ENCODE measurements at regions not wholly inside any gene's neighbourhood (a gene's known extent, or its start where the extent isn't known, plus 50 kb on each side); places are given as distances from the start of the nearest gene placed in this dataset.
"Not testable (repeated sequence)": the region's sequence is repeated elsewhere in the genome, so short reads cannot be mapped to it uniquely, and the experiment has no call there.

- H3K27me3 ChIP-seq (ENCODE audit: control insufficient read depth in 2 of 2, insufficient read depth in 2 of 2, low read length in 2 of 2) = not testable (repeated sequence)
Measured at GRCh38 chr18:8914404-8915264, 187.9 kb upstream of the NDUFV2 start.

GRCh38 chr18:8920856-8921787, 181.4 kb upstream of the NDUFV2 start:
- dilution Hi-C loops (cut with MboI; ENCODE audit: extremely low pct_ligation_motif_present, low sequenced_read_pairs); H3K9me1 ChIP-seq (replicated peaks; ENCODE audit: control insufficient read depth, extremely low read depth, insufficient read depth, low read length); H3K4me1 ChIP-seq (ENCODE audit: control insufficient read depth, extremely low read depth, insufficient read depth, low read length); H3K9me3 ChIP-seq (replicated peaks; ENCODE audit: control insufficient read depth, insufficient read depth, low read length); H3K4me2 ChIP-seq (ENCODE audit: insufficient read depth, low read length); H3K27ac ChIP-seq (ENCODE audit: insufficient read depth, low read depth, low read length); DNase-seq (ENCODE audit: low read depth, low spot score); BruUV-seq (replicated peaks); H4K20me1 ChIP-seq (replicated peaks; ENCODE audit: control insufficient read depth, extremely low read depth, insufficient read depth, low read length); H3K27me3 ChIP-seq (ENCODE audit: control insufficient read depth in 2 of 2, insufficient read depth in 2 of 2, low read length in 2 of 2); H3K79me2 ChIP-seq (ENCODE audit: control insufficient read depth, insufficient read depth, low read length); intact Hi-C loops (cut with micrococcal nuclease); H3K9ac ChIP-seq (replicated peaks; ENCODE audit: extremely low read depth, insufficient read depth, low read length); H3K4me3 ChIP-seq (replicated peaks in 1 of 3; ENCODE audit: insufficient read depth in 1 of 3, low read depth in 1 of 3, low read length in 3 of 3); H3K36me3 ChIP-seq (ENCODE audit: control insufficient read depth in 2 of 2, extremely low read depth in 1 of 2, insufficient read depth in 2 of 2, low read length in 2 of 2); H2AFZ ChIP-seq (ENCODE audit: low read depth, low read length): not testable (repeated sequence)
- FAIRE-seq = peak; percentile 47
- ChIA-PET CTCF (interaction anchor here (0.8 to 1.3 kb wide), 3 partner anchors 10 to 224 kb away, joined by 4 to 5 read pairs (median 4); no protein-coding TSS in a partner anchor), POLR2A (interaction anchor here (0.6 kb wide), 1 partner anchor 121 kb away, joined by 4 read pairs; no protein-coding TSS in a partner anchor)

More at GRCh38 chr18:8914404-8915264, 187.9 kb upstream of the NDUFV2 start:
- H3K79me2 ChIP-seq (ENCODE audit: control insufficient read depth, insufficient read depth, low read length); H3K9me1 ChIP-seq (replicated peaks; ENCODE audit: control insufficient read depth, extremely low read depth, insufficient read depth, low read length); H3K4me1 ChIP-seq (ENCODE audit: control insufficient read depth, extremely low read depth, insufficient read depth, low read length); H3K4me3 ChIP-seq (replicated peaks in 1 of 3; ENCODE audit: insufficient read depth in 1 of 3, low read depth in 1 of 3, low read length in 3 of 3); DNase-seq (ENCODE audit: low read depth, low spot score); H3K9me3 ChIP-seq (replicated peaks; ENCODE audit: control insufficient read depth, insufficient read depth, low read length); POLR2A ChIA-PET; H3K36me3 ChIP-seq (ENCODE audit: control insufficient read depth in 2 of 2, extremely low read depth in 1 of 2, insufficient read depth in 2 of 2, low read length in 2 of 2); H3K4me2 ChIP-seq (ENCODE audit: insufficient read depth, low read length); CTCF ChIA-PET; dilution Hi-C loops (cut with MboI; ENCODE audit: extremely low pct_ligation_motif_present, low sequenced_read_pairs); H2AFZ ChIP-seq (ENCODE audit: low read depth, low read length); H3K9ac ChIP-seq (replicated peaks; ENCODE audit: extremely low read depth, insufficient read depth, low read length); BruUV-seq (replicated peaks); intact Hi-C loops (cut with micrococcal nuclease); H3K27ac ChIP-seq (ENCODE audit: insufficient read depth, low read depth, low read length); FAIRE-seq; H4K20me1 ChIP-seq (replicated peaks; ENCODE audit: control insufficient read depth, extremely low read depth, insufficient read depth, low read length): not testable (repeated sequence)
